PC-3 (cell line): ENCODE measurements at regions not wholly inside any gene's neighbourhood (a gene's known extent, or its start where the extent isn't known, plus 50 kb on each side); places are given as distances from the start of the nearest gene placed in this dataset.

Source experiments
- CTCF ChIP-seq: fragments of 300-600 bp; sonication (generic); conservative IDR thresholded peaks from 2 replicates; pipeline ENCODE4 v1.5.1; 2017; ENCODE audit warnings: antibody characterized with exemption, low read depth, mild to moderate bottlenecking, low read length
- EZH2phosphoT487 ChIP-seq: fragments of 300-600 bp; sonication (generic); IDR thresholded peaks from 2 replicates; pipeline ENCODE4 v1.6.1; 2018; ENCODE audit warnings: mild to moderate bottlenecking, antibody characterized with exemption, low read length, borderline replicate concordance

GRCh38 chr15:93358166-93359059, 269.4 kb upstream of the RGMA start:
- TF ChIP-seq CTCF, result no peak
- TF ChIP-seq EZH2phosphoT487, result no peak
